ENCODE measurements at regions not wholly inside any gene's neighbourhood (a gene's known extent, or its start where the extent isn't known, plus 50 kb on each side); places are given as distances from the start of the nearest gene placed in this dataset.

GRCh38 chr3:115332998-115333397 is 185.9 kb upstream of the ZBTB20 start:
- DNase-seq, result no peak

DNA sequence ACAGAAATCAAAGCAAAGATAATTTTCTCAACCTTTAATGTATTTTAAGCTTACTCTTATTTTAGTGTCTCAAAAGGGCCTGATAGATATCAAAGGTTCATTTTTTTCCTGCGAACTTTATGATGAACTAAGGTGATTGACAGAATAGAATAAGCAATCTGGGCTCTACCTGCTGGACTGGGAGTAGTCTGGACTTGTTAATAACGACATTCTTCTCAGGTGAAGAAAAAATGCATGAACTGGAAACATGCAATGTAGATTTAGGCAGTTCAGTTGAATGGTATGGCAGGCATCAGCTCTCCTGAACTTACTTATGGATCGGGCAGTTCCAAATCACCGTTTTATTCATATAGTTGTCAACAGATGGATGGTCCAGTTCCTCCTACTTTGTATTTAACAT is 189.7 kb upstream of the ZBTB20 start:
- no peak for DNase-seq

DNA sequence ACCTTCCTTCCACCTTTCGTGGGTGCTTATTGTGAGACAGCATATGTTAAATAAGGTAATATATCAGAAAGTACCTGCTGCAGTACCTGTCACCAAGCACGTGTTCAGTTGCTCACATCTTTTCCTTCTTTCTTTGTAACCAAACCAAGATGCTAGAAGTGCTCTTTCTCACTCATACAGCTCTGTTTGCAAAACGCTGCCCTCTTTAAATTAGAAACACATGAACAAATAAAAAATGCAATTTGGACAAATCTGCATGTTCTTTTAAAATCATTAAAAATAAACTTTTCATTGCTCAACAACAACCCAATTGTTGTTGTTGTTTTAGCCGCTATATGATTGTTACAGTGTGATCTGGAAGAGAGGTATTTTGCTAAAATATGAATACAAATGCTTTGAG is 193.5 kb upstream of the ZBTB20 start:
- DNase-seq, result no peak

GRCh38 chr3:115341208-115341607 is 194.1 kb upstream of the ZBTB20 start:
- no peak for DNase-seq

DNA sequence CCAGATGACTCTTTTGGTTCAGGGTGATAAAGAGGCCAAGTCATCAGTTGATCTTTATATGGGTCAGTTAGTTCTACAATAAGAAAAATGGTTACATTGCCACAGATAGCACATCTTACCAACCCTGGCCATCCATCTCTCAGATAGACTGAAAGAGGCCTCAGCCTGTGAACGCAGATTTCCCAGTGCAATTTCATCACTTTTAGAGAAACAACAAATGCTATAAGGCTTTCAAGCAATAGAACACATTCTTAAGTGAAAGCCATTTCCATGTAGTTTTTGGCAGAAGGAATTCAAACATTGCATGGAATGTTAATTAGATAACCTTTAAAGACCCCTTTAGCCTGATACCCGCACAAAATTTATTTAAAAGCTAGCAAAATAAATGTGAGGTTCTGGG is 200.6 kb upstream of the ZBTB20 start:
- no peak for DNase-seq

DNA sequence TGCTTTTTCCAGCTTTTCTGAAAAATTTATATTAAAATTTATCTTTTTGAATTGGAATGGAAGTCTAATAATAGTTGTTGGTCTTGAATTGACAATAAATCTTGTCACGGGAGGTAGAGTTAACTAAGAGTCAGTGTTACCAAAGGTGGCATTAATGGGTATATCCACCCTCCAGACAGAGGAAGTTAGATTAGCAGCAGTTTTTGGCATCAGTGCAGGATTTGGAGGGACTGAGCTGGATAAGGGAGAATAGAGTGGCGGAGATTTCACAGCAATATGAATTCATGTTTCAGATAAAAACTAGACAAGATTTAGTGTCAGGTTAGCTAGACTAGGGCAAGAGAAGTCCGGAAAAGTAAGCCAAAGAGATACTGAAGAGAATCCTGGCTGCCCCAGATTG is 201.3 kb upstream of the ZBTB20 start:
- no peak for DNase-seq

GRCh38 chr3:115348951-115349745 is 202.1 kb upstream of the ZBTB20 start:
- DNase-seq, result no peak

GRCh38 chr3:115350606-115351005 is 203.5 kb upstream of the ZBTB20 start:
- no peak for DNase-seq

DNA sequence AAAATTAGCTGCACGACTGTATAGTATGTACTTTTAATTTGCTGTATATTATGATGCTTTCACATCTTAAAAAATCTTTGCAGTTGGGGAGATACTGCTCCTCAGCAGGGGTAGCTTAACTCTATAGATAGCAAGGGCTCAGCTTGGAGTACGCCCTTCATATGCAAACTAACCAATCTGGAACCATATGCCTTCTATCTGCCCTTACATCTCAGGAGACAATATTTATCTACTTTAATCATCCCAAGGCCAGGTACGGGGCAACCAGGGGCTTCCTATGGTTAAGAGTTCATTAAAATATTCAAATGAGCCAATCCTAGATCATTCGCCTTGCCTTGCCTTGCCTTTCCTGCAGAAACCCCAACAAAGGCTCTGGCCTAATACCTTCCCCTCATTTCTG is 204.1 kb upstream of the ZBTB20 start:
- no peak for DNase-seq

DNA sequence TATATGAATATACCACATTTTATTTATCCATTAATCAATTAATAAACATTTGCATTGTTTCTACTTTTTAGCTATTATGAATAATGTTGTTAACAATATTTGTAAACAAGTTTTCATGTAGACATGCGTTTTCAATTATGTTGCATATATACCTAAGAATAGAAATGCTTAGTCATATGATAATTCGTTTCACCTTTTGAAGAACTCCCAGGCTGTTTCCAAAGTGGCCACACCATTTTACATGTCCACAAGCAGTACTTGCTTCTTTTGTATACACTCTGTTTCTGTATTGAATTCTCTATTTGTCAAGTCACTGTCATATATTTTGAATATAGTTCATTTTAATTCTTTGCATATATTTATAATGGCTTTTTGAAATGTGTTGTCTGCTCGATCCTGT is 206.9 kb upstream of the ZBTB20 start:
- no peak for DNase-seq

GRCh38 chr3:115357456-115357855 is 210.4 kb upstream of the ZBTB20 start:
- DNase-seq, result no peak

GRCh38 chr3:115359536-115359935 is 212.4 kb upstream of the ZBTB20 start:
- no peak for DNase-seq

- no peak for DNase-seq
These were observed 214.7 kb upstream of the ZBTB20 start for GRCh38 chr3:115361806-115362205.

DNA sequence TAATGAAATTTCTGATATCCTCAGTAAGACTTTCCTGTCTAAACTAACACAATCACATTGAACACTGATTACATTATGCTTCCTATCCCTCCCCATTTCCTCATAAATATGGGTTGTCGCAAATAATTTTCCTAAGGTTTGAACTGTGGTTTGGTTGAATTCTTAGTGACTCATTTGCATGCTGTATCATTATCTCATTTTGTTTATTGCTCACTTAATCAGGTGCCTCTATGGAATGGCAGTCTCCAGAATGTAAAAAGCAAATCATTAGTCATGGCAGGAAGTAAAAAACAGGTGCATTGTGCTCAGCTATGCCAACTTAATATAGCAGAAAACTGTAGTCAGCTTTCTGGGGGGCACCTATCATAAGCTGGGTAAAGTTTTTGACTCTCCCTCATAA is 216.0 kb upstream of the ZBTB20 start:
- DNase-seq, result no peak

- DNase-seq, result no peak
These were observed 221.9 kb upstream of the ZBTB20 start for GRCh38 chr3:115369021-115369420.

DNA sequence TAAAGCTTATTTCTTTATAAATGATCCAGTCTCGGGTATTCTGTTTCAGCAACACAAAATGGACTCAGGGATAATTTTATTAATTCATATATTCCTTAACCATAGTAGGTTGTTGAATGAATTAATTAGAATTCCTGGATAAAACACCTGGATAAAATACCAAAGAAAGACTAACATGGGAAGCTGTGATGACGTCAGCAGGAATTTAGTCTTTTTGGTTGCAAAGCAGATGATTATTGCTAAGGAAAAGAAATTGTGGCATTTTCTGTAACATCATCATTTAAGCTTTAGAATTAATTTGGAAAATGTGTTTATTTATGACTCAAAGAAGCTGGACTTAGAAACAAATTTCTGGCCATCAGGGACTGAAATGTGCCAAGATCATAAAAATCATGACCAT is 228.3 kb upstream of the ZBTB20 start:
- no peak for DNase-seq

DNA sequence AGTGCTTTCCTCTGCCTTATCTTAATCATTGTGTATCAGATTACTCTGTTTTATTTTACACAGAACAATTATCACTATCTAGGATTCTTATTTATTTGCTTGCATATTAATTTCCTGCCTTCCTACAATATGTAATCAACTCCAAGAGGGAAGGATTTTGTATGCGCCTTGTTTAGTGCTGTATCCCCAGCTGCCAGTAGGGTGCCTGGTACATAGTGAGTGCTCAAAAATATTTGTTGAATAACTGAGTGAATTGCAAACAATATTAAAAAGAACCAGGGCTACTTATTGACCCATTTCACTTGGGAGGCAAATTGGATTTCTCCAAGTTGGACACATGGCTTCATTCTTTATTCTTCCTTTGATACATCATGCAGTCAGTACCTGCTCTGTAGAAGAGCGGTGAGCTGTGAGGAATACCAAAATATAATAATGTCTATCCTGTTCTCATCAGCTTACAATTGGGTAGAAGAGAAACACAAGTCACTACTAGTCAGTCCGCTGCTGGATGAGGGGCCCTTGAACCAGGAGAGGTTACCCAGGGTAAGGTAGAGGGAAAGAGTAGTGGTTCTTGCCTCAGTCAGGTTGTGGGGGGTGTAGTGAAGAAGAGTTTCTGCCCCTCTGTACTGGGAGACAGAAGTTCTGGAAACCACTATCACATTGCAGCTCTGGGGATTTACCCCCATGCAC is 233.9 kb upstream of the ZBTB20 start:
- DNase-seq, result no peak

- no peak for DNase-seq
These were observed 234.5 kb upstream of the ZBTB20 start for GRCh38 chr3:115381573-115381912.

GRCh38 chr3:115381931-115382330 is 234.8 kb upstream of the ZBTB20 start:
- no peak for DNase-seq

DNA sequence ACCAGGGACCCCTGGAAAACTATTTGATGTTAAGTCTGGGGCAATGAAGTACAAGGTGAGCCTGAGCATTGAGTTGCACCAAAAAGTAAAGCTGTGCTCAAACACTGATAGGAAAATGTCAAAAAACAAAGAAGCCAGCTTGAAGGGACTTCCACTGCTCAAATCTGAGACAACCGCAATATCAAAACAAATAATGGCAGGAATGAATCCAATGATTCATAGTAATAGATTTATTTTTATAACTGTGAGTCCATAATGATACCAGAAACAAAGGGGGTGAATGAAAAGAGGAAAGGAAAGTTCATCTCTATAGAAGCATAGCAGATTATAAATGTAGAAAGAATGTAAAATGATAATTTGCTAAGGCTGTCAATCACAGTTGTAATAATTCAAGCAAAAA is 237.3 kb upstream of the ZBTB20 start:
- no peak for DNase-seq

- DNase-seq, result no peak
These were observed 237.3 kb upstream of the GAP43 start for GRCh38 chr3:115385774-115386730.

DNA sequence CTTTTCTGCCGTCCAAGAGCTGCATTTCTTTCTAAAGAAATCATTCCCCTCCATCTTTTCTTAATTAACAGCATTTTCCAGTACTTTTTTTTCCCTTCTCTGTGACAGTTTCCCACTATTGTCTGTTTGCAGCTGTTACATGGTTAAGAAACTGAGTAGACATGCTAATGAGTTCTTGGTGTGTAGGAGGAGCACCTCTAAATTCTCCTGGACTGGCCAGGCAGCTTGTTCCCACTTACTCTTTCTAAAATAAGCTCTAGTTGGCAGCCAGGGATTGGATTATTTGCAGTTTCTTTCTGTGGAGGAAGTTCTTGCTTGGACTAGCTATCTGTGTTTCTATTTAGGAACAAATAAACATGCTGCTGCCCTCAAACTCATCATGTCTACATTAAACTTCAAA is 235.1 kb upstream of the GAP43 start:
- no peak for DNase-seq

DNA sequence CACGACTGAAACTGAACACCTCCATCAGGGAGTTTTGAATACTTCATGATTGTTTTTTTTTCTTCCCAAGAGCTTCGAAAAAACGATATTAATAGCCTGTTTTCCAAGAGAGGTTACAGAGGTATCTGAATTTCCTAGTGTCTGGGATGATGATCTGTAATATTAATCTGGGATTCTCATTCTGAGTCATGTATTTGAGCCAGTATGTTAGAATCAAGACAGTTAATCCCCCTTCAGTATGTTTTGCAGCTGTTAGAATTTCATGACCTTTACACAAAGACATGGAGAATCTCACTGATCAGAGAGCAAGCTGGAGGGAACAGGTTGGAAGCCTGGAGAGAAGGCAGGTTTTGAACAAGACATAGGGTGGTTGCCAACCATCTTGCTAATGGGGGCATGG is 234.5 kb upstream of the GAP43 start:
- no peak for DNase-seq

DNA sequence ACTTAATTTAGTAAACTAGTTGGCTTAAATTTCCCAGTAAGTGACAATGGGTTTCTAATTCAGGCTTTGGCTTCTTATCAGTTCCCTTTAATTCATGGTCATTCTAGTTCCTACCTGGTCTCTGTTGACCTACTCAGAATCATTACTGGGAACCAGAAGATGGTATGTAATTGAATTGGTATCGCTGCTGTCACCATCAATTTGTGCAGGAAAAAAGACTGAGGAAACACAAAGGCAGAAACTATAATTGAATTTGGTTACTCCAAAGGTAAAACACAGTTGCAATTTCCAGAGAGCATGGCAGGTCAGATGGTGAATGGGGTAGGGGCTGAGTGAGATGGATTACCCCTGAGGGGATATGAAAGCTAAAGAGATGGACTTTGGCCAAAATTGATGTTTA is 226.5 kb upstream of the GAP43 start:
- DNase-seq, result no peak

Measured in Kasumi-1 (cell line).